SKM-1 (cell line): ENCODE measurements at regions not wholly inside any gene's neighbourhood (a gene's known extent, or its start where the extent isn't known, plus 50 kb on each side); places are given as distances from the start of the nearest gene placed in this dataset.

Source experiments
- DNase-seq: peaks from one replicate; lab custom pipeline; 2025; ENCODE audit not compliant: unreplicated experiment; lab: John Stamatoyannopoulos, UW

DNA sequence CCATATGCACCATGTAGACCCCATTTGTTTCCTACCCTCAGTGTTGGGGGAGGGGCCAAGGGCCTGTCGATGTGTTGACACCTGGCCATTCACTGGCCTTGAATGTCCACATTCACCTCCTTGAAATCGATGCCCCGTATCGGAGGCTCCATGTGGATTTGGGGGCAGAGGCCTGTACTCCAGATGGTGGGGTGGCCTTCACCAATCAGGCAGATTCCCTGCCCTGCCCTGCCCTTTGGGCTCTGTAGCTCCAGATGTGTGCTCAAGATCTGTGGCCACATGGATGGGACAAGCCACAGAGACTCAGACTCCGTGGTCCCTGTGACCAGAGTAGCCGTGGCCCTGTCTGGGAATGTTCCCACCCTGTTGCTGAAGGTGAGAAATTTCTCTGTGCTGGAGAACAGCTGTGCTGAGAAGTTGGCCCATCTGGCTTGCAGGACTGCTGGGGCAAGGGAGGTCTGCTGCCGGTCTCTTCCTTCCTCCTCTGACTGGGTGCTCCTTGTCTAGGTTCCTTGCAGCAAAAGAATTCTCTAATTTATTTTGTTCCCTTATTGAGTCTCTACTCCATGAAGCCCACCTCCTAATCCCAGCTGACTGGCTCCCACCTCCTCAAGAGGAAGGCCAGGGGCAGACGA lies 221.3 kb downstream of the SEC14L1 start:
- DNase-seq: no peak

DNA sequence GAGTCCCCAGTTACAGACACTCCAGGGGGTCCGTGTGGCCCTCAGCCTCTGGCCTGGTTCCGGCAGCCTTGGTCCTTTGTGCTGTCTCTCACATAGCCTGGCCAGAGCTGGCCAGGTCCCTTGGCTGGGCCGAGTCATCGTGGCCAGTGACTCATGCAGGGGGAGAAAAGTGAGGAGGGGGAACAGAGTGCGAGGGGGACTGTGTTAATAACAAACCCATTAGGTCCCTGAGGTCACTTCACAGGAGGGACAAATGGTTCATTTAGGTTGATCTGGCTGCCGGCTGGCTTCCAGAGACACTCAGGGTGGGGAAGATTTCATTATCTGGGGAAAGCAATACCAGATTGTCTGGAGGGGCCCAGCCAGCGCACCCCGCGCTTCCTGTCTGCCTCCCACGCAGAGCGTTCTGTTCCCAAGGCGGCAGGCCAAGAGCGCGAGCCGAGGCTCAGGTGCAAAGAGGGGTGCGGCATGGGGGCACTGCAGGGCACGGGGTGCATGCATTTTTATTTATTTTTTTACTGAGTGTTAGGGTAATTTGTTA lies 223.1 kb downstream of the SEC14L1 start:
- DNase-seq: no peak

DNA sequence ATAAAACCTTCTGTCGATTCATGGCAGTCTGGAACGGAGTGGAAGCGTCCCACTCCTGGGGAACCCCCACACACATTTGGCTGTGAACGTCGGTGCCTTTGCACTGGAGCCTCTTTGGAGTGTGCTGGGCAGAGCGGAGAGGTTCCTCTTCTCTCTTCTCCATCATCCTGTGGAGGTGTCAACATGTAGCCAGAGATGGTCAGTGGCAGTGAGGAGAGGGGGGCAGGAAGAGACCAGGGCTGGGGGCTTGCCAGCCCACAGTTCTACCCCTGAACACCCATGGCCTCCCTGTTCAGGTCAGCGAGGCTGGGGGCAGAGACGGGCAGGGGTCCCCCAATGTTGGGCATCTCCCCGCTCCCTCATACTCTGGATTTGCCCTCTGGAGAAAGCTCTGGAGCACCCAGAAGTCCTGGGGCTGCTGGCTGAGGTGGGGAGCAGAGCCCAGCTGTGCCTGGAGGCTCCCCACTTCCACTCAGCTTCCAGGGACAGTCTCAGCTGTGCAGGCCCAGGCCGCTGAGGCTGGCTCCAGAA lies 223.7 kb downstream of the SEC14L1 start:
- DNase-seq: no peak

DNA sequence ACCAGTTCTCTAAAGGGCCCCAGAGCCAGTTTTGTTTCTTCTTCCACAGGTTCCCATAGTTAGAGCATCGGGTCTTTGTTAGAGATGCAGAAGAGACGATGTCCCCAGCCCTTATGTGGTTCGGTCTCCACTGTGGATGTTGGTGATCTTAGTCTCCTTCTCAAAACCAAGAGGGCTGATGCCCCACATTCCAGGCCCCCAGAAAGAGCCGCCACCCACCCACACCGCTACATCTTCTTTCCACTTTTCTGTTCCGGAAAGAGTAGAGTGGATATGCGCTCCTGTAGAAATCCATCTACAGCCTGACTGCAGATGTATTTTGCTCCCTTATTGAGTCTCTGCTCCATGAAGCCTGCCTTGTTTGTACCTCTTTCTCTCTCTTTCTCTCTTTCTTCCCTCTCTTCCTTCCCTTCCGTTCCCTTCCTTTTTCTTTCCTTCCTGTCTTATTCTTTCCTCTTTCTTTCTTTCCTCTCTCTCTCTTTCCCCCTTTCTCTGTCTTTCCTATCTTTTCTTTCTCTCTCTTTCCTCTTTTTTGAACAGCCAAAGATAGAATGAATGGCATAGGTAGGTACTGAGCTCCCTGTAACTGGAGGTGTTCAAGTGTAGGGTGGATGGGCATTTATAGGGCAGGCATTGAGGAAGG lies 224.3 kb downstream of the SEC14L1 start:
- DNase-seq: no peak

DNA sequence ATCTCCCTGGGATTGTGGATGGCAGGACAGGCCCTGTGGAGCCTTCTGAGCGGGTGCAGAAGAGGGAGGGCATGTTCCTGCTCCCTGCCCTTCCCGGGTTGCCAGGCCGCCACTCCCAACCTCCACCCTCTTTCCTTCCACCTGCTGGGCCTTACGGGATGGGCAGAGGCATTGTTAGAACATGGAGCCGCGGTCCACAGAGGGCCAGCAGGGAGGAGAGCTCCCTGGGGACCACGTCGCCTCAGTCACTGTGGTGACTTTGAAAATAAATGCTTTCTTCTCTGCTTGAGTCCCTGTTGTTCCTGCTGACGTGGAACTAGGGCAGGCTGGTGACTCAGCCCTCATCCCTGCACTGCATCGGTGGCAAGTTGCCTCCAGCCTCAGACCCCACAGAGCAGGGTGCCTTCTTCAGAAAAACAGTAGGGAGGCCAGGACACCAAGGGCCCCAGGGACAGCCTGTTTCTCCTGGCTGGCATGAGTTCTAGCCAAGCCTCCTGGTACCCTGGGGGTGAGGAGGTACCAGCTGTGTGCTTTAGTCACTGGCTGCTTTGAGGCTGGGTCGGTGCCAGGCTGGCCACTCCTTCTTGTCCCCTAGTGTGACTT lies 224.9 kb downstream of the SEC14L1 start:
- no peak for DNase-seq

DNA sequence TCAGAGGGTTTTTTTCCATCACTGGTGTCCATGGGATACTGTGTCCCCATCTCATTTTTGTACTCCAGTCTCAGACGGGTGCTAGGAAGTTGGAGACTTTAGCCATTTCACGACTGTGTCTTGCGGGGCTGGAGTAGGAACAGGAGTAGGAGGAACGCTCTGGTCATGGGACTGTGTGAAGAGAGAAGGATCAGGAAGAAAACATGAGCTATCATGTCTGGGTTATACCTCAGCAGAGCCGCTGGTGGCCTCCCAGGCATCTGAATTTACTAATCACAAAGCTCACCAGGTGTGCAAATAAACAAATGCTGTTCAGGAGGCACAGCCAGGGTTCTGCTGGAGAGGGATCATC lies 225.4 kb downstream of the SEC14L1 start:
- no peak for DNase-seq

DNA sequence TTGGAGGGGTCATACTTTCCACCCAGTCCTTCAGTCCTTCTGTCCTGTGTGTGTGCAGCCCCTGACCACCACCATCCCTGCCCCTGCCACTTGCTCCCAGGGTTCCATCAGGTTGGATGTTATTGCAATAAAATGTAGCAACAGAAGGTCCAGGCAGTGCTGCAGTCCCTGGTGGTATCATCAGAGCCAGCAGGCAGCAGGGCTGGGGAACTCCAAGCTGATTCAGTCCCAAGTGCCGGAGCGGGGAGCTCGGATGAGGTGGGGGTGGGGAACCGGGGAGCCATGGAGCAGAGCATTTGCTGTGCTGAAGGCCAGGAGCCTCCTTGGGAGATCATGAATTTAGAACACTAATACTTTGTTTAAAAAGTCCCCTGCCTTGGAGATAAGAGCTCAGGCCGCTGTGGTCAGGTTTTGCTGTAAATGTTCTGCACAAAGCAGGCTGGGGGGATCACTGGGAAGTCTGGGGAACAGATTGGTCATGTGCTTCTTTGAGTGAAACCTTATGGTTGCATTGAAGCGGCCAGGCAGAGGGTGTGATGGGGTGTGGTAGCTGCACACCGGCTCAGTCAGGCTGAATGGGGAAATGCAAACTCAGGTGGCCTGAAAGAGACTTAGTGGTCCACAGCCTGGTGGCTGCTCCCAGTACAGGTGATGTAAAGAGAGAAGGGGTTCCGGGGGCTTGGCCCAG lies 225.9 kb downstream of the SEC14L1 start:
- DNase-seq: no peak

DNA sequence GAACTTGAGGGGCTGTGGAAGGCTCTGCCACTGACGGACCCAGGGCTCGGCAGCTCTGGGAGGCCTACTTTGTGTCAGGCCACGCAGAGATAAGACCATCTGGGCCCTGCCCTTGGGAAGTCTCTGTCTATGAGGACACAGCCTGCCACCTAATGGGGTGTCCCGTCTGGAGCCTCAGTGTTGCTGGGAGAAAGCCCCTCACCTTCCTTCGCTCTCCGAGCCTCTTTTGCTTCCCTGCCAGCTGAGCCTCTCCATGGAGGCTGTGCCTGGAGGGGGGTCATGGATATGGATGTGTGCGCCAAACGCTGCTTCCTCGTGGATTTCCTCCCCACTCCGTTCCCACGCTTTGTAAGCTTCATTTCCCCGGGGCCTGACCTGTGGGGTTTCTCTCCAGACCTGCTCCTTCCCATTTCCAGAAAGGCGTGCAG lies 228.8 kb downstream of the SEC14L1 start:
- no peak for DNase-seq

DNA sequence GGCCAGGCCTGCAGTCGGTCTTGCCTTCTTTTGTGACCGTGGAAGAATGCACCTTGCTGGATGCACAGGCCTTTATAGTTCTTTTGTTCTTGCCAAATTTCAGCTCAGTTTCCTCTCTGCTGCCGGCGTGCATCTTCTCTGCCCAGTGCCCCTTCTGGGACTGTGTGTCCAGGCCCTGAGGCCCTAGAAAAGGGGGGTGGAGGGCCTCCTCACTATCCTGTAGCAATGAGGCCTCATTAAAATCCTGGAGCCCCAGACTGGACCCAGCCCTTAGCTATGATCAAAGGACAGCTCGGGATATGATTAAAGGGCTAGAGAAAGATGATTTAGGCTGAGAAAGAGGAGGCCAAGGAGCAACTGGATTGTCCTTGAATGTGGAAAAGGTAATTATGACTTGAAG lies 229.8 kb downstream of the SEC14L1 start:
- DNase-seq: no peak

DNA sequence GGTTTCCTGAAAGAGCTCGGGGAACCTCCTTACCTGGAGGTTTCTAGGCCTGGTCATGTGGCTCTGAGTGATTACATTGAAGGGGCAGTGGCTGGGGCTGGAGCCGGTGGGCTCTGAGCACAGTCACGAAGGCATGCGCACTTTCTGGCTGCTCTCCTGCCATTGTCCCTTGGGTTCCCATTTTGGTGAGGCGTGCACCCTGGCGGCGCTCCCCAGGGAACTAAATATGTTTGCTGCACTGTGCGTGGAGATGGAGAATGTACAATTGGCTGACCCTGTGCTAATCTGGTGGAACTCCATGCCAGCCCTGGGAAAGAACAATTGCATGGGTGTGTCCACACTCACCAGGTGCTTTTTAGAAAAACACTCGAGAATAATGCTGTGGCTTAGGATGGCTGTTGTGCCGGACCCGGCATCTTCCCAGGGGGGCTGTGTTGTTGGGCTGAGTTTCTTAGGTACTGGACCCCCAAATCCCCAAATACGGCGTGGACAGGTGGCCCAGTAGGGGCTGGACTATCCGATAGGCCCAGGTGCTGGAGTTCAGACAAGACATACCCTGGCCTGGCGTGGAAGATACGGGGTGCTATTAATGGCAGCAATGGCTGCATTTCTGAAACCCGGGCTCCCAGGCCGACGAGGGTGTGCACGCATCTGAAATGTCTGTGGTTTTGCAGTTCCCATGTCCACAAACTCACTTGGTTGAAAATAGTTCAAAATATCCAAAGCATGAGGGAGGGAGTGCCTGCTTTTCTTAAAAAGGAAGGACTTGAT lies 230.5 kb downstream of the SEC14L1 start:
- DNase-seq: no peak

DNA sequence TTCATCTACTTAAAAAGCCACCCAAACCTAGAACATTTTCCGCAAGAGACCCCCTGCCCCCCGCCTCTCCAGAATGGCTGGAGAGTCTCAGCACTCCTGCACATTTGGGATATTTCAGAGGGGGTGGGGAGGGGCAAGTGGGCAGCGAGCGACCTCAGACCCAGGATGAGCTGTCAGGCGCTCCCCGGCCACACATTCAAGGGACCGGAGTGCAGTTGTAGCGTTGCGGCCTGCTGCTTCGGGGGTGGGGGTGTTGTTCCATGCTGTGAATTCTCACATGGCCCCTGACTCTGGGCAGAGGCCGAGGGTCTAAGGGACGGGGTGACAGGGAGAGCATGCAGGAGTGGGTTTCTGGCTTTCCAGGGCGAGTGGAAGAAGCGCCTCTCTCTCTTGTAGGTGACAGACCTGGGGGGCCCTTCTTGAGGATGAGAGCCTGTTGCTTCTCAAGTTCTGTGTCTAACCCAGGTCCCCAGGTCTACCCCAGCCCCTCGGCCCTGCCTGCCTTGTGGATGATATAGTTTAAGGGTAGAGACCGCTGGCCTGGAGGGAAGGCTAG lies 231.2 kb downstream of the SEC14L1 start:
- DNase-seq: no peak

DNA sequence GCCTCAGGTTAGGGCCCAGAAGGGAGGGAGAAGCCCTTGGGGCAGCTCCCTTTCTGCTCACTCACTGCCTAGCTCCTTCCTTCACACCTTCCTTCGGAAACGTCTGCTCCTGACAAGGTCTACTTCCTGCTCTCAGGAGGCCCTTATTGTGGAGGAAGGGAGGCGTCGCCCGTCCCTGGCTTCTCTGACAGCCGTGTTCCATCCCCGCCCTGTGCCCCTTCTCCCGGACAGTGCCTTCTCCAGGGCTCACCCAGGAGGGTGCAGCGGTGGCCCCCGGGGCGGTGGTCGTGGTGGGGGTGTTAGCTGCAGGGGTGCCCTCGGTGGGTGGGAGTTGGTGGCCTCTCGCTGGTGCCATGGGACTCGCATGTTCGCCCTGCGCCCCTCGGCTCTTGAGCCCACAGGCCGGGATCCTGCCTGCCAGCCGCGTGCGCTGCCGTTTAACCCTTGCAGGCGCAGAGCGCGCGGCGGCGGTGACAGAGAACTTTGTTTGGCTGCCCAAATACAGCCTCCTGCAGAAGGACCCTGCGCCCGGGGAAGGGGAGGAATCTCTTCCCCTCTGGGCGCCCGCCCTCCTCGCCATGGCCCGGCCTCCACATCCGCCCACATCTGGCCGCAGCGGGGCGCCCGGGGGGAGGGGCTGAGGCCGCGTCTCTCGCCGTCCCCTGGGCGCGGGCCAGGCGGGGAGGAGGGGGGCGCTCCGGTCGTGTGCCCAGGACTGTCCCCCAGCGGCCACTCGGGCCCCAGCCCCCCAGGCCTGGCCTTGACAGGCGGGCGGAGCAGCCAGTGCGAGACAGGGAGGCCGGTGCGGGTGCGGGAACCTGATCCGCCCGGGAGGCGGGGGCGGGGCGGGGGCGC lies 231.9 kb downstream of the SEC14L1 start:
- DNase-seq: no peak

DNA sequence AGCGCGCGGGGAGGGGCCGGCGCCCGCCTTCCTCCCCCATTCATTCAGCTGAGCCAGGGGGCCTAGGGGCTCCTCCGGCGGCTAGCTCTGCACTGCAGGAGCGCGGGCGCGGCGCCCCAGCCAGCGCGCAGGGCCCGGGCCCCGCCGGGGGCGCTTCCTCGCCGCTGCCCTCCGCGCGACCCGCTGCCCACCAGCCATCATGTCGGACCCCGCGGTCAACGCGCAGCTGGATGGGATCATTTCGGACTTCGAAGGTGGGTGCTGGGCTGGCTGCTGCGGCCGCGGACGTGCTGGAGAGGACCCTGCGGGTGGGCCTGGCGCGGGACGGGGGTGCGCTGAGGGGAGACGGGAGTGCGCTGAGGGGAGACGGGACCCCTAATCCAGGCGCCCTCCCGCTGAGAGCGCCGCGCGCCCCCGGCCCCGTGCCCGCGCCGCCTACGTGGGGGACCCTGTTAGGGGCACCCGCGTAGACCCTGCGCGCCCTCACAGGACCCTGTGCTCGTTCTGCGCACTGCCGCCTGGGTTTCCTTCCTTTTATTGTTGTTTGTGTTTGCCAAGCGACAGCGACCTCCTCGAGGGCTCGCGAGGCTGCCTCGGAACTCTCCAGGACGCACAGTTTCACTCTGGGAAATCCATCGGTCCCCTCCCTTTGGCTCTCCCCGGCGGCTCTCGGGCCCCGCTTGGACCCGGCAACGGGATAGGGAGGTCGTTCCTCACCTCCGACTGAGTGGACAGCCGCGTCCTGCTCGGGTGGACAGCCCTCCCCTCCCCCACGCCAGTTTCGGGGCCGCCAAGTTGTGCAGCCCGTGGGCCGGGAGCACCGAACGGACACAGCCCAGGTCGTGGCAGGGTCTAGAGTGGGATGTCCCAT lies 232.8 kb downstream of the SEC14L1 start:
- DNase-seq: no peak

DNA sequence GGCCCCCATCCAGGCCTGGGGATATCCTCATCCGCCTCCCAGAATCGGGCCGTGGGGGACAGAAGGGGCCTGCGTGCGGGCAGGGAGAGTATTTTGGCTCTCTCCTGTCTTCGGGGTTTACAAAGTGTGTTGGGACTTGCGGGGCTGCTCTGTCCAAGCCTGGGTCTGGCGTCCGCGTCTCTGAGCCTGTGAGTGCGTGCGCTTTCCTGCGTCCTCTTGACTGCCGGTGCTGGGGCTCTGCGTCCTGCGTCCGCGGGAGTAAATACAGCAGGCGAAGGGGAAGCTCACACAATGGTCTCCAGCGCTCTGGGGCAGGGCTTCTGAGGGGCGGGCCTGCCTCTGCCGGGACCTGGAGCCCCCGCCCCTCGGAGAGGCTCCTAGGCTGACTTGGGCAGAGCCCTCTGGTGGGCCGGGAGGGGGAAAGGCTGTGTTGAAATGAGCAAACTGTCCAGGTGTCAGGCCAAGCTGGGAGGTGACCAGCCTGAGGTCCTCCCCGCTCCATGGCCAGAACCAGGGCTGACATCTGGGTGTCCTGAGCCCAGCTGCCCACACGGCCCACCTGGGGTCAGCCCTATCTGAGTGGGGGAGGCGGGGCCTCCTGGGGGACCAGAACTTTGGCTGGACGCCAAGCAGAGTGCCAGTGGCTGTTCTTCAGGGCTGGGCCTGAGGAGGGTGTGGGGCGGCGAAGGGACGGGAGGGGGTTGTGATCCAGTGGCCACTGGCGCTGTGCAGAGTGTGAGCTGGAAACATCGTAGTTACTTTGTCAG lies 233.6 kb downstream of the SEC14L1 start:
- no peak for DNase-seq

DNA sequence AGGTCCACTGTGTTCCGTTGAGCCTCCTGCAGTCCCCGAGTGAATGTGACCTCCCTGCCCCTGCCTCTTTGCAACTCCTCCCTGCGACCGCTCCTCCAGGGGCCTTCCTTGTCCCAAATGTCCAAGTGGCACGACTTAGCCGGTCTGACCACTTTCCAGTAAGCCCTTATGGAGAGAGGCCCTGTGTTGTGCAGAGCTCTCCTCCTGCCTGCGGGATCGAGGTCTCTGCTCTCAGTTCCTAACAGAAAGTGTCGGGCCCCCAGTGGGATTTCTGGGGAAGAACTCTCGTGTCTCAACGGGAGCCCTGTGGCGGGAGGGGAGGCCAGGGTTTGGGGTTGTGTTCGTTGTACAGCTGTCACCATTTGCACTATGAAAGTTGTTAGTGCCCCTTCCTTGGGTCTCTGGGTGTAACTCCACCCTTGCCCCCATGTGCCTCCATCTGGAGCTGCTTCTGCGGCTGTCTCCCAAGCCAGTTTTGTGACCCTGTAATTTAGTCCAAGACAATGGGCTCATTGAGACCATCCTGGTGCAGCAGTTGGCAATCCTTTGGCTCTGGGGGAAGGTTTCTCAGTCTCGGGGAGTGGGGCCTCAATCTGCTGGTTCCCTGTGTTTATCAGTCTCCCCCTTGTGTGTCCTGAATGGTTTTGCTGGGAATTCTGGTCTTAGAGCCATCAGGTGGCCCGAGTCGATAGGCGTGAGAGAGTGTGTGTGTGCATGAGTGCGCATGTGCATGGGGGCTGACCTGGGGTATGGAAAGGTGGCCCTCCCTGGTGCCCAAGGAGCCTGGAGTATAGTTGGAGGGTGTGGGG lies 234.5 kb downstream of the SEC14L1 start:
- no peak for DNase-seq

DNA sequence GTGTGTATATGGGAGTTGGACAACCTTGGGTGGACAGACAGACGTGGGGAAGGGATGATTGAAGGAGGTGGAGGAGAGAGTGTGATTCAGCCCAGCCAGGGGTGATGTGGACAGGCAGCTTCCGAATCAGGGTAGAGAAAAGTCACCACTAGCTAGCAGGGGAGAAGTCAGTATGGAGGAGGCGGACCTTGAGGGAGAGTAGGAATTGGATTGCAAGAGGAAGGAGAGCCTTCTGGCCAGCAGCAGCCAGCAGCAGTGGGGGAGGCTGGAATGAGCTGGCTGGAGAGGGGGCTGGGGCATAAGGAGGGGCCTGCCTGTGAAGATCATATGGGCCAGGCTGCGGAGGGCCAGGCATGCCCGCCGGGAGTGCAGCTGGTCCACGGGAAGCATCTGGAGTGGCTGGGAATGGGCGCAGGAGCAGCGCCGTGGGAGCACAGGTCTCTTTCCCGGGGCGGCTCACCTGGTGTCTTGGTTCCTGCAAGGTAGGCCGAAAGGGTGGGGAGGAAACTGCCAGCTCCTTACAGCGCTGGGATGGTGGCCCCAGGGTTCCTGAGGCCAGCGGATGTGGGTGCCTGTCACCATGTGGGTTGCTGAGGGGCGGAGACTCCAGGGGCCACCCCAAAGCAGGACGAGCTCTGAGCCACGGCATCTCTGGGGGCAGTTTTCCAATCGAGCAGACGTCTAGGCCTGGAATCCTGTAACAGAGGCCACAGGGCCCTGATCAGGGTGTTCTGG lies 235.3 kb downstream of the SEC14L1 start:
- no peak for DNase-seq
